HG02759 (cell line): ENCODE measurements at regions not wholly inside any gene's neighbourhood (a gene's known extent, or its start where the extent isn't known, plus 50 kb on each side); places are given as distances from the start of the nearest gene placed in this dataset.
"Not testable (repeated sequence)": the region's sequence is repeated elsewhere in the genome, so short reads cannot be mapped to it uniquely, and the experiment has no call there.

ENCODE experiments used
- ATAC-seq: cut with Tn5 transposase; IDR thresholded peaks from one replicate; pipeline ENCODE4 v1.9.1; 2021; ENCODE audit warnings: mild to moderate bottlenecking, moderate library complexity; ENCODE audit not compliant: unreplicated experiment

DNA sequence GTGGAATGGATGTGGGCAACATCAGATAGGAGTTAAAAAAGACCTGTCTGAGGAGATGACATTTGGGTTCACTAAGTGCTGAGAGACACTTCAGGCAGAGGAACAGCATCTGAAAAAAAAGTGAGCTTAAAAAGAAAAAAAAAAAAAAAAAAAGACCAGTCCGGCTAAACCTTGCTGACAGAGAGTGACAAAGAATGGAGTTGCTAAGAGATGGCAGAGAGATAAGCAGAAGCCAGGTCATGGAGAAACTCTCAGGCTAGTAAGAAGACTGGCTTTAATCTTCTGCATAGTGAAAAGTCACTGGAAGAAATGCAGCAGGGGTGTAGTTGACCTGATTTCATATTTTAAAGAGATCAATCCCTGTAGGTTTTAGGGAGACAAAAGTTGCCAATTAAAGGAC lies 711.1 kb upstream of the SEMA3D start:
- ATAC-seq, result no peak

DNA sequence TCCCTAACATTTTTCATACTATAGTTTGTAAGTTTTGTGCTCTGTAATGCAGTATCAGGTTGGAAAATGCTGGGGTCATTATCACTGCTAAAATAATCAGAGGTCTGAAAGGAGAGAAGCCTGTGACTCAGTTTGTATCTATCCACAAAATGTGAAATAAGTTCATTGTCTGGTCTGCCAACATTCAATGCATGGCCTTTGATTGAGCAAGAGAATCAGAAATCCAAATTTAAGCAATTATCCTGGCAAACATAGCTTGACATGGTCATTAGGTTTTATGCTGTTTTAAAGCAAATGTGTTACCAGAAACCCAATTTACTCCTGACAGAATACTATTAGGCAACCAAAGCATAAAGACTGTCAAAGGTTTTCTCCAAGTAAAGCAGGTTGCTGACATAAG lies 709.7 kb upstream of the SEMA3D start:
- no peak for ATAC-seq

DNA sequence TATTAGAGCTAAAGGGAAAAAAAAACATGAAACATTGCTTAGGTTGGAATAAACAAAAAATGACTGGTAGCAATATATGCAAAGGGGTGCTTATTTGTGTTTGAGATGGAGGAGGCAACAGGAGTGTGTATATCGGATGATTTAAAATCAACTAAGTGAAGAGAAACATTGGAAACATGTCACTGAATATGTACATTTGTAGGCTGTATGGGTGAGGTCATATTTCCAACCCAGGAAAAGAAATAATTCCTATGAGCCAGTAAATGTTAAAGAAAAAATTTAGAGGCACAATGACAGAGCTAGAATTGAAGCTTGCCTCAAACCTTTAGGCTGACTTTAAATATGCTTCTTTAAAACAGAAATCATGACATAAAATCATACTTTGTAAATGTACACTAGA lies 709.0 kb upstream of the SEMA3D start:
- ATAC-seq, result no peak

DNA sequence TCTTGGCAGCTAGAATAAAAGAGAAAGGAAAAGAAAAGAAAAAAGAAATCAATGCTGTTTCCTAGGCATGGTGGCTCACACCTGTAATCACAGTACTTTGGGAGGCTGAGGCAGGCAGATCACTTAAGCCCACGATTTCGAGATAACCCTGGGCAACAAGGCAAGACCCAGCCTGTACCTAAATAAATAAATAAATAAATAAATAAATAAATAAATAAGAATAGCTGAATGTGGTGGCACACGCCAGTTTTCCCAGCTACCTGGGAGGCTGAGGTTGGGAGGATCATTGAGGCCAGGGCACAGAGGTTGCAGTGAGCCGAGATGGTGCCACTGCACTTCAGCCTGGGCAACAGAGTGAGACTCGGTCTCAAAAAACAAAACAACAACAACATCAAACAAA lies 705.0 kb upstream of the SEMA3D start:
- ATAC-seq, result not testable (repeated sequence)

DNA sequence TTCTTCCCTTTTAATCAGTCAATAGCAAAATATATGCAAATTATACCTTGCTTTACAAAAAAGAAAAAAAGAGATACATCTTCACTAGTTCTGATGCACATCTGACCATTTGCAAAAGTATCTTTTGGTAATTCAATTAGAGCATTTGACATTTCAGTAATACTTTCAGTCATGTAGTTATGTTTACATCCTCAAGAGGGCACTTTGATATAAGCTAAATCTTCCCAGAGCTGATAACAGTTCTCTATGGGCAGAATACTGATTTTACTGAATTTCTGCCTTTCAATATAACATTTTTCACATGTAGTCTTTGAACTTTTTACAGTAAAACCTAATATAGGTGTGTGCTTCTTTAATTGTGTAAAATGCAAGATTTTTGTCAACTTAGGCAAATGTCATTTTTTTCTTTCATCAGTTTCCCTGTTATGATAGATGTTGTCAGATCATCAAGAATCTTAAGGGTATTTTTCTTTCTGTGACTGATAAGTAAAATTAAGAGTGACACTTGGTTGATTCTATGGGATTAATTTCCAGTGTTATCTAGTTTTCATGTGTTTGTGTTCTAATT lies 703.5 kb upstream of the SEMA3D start:
- ATAC-seq, result peak; percentile 71

DNA sequence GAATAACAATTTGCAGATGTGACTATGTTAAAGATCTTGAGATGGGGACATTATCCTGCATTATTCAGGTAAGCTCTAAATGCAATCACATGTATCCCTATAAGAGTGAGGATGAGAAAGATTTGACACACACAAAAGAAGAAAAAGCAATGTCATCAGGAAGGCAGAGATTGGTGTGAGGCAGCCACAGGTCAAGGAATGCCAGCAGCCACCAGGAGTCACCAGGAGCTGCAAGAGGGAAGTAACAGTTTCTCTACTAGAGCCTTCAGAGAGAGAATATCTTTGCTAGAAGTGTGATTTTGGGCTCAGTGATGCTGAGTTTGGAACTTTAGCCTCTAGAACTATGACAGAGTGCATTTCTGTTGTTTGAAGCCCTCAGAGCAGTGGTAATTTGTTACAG lies 700.3 kb upstream of the SEMA3D start:
- no peak for ATAC-seq

DNA sequence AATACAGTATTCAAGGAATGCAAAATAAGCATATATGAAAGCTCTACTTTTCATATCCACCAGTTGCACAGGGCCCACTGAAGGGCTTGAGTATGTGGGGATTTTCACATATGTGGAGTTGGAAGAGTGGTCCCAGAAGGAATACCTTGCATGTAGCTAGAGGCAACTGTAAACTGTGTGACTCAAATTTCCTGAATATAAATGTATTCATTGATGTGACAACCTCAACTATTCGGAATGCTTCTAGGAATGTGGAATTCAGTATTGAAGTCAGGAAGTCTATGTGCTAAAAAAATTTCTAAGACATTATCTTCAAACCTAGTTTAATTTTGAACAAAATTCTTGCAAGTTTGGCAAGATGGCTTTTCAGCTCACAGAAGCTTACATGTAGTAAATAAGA lies 695.5 kb upstream of the SEMA3D start:
- no peak for ATAC-seq

DNA sequence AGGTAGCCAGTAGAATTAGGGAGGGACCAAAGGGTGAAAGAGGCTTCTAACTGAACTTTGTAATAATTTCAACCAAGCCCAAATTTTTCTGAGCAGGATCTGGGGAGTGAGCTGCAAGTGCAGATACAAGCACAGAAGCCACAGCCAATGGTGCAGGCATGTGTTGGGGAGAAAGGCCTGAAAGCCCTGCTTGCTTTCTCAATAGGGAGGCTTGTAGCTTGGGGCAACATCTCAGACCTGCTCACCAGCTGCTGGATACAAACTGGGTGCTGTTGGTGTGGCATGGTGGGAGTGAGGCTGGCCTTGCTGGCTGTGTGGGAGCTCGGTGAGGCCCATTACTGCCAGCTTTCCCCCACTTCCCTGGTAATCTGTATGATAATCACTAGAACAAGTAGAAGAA lies 688.5 kb upstream of the SEMA3D start:
- no peak for ATAC-seq

DNA sequence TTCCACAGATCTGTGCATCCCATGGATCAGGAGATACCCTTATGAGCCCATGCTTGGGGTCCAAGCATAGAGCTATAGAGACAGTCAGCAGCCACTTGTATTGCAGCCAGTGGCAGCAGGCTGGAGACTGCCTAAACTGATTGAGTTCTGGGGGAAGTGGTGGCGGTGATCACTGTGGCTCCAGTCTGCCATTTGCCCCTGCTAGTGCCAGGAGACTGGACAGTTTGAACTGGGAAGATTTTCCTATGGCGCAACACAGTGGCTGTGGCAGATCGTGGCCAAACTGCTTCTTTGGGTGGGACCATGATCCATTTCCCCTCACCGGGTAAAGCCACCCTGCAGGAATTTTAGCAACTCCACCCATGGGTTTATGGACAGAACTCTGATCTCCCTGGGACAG lies 679.7 kb upstream of the SEMA3D start:
- no peak for ATAC-seq

DNA sequence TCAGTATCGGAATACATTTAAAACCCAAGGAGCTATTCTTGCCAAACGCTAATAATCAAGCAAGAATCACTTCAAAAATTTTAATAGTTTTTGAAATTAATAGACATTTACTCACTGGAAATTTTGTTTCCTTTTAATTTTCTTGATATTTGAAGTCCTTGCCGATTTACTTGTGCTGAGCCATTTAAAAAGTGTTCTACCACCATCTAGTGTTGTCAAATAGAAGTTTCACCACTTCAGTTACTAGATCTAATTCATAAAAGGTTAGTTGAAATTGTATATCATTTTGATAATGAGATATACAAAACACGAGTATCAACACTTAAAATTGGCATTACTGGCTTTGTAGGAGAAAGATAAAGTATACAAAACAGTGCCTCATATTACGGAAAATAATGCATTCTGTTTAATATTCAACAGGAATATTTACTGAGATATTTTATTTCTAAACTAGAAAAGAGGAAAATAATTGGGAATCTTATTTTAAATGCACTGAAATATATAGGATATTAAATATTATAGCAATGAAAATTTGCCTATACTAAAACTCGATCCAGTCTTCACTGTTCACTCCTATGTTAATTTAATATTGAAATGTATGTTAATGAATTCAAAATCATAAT lies 664.8 kb upstream of the SEMA3D start:
- ATAC-seq, result no peak

DNA sequence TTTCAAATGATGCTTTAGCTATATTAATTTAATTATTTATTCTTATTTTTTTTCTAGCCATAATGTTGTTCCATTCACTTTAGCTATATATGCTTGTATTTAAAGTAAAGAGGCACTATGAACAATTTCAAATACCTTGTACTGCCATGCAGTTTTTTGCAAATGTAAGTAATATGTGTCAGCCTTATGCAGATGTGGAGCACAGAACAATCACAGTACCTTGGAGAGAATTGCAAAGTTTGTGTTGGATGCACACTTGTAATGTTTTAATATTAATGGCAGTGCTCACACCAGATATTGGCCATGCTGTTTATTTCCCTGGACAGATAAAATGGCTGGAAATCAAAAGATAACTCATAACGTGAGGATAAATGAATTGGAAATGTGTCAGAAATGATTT lies 663.5 kb upstream of the SEMA3D start:
- no peak for ATAC-seq

DNA sequence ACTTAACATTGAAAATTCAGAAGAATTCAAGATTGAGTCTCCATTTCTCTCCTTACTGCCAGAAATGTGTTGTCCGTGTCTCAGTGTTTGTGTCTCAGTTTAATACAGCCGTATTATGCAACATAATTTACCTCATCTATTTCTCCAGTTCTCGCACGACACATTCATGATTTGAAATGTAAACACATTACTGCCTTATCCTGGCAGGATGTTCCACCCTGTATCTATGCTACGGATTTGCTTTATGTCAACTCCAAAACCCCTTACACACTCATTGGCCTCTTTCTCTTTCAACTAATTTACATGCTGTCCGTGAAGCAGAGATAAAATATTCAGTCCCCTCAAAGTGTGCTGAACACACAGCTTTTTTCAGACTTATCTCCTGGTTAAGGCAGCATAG lies 653.7 kb upstream of the SEMA3D start:
- ATAC-seq, result no peak

DNA sequence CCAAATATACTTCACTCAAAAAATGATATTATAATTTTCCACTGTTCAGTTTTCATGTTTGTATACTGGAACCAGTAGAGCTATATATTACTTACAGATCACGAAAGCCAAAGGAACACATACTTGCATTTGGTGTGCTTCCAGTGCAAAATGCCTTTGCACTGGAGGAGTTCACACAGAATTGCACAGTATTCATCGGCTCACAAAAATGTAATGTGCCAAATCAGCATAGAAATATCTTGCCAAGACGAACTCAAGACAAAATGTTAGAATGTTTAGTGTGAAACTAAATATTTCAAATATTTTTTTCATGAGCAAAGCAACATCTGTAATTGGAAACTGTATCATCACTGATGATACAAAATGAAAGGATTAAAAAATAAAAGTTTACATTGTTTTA lies 646.2 kb upstream of the SEMA3D start:
- no peak for ATAC-seq

DNA sequence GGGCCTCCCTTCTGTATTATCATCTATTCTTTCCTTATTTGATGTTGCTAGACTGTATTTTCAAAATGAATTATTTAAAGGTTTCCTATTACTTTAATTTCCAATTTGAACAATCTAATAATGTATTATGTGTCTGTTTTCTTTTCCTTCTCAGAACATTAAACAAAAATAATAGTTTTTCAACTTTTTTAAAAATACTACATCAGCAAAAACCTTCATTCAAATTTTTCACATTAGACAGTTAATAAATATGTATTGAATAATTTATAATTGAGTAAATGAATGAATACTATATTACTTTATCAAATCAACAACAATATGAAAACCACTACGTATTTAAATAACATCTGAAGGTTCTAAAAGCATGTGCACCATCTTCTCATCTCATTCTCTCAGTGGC lies 644.1 kb upstream of the SEMA3D start:
- no peak for ATAC-seq

DNA sequence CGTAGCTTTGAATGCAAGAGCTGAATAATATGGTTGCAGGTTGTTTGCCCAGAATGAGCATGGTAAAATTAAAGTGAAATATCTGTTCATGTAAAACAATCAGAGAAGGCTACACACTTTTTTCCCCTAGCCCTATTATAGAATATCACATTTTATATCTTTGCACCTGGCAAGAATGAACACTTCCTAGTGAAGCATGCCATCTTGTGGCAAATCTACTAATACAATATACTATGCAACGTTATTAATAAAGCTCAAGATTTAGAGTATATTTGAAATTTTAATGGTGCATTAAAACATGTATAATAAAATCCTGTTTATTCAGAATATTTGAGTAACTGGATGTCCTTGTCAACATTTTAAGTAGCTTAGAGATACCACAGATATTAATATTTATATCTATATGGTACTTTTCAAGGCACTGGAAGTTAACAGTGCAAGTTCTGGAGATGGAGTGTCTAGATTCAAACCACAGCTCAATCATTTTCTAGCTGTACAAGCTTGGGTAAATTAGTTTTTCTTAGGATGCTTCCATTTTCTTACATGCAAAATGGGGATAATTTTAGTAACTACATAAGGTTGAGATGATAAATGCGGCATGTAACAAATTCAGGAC lies 643.1 kb upstream of the SEMA3D start:
- no peak for ATAC-seq

DNA sequence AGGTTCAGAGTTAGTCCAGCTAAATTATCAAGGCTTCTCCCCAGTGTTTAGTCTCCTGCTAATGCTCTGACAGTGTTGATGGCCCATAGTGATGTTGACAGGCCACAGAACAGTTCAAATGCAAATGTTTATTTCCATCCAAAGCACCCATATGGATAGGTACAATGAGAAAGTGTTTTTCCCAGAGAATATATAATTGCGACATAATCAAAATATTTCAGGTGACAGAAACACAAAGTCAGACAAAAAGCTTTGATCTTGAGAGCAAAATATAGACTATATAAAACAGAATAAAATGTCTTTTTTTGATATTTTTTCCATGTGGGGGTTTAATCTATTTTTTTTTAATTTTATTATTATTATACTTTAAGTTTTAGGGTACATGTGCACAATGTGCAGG lies 642.3 kb upstream of the SEMA3D start:
- no peak for ATAC-seq

DNA sequence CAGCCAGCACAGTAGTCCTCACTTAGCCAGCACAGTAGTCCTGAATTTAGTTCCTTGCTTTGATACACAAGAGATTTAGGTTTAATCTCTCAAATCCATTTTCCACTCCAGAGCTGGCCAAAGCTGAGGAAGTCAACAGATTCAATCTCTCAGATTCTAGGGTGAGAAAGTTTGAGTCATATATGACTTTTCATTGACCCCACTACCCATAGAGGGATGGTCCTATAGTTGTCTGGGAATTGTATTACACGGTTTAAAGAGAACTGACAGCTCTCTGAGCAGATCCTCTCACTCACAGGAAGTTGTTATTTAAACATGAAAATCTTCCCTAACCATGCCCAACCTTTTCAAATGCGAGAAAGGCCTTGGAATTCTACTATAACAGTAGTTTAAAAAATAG lies 641.8 kb upstream of the SEMA3D start:
- ATAC-seq, result no peak

DNA sequence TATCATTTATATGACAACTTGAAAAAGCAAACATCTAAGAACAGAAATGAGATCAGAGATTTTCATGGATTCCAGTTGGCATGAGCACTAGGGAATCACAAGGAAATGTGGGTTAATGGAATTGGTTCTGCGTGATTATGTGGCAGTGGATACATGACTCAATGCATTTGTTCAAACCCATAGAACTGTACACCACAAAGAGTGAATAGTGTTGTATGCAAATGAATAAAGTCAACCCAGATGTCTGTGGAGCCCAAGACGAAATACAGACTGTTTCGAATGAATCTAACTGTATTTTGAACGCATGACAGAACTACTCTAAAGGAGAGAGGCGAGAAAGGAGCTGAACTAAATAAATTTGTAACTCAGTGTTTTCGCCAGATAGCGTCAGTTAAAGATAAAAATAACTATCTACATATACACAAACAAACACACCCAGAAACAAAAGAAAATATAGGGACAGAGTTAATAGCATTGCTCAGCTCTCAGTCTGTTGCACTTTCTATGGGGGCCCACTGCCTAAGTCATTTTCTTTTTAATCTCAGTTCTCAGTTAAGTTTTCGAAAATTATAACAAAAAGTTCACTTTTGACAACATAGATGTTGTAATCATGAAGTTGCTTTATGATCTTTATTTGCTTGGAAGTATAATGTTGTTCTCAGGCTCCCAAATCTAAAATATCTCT lies 636.7 kb upstream of the SEMA3D start:
- no peak for ATAC-seq

DNA sequence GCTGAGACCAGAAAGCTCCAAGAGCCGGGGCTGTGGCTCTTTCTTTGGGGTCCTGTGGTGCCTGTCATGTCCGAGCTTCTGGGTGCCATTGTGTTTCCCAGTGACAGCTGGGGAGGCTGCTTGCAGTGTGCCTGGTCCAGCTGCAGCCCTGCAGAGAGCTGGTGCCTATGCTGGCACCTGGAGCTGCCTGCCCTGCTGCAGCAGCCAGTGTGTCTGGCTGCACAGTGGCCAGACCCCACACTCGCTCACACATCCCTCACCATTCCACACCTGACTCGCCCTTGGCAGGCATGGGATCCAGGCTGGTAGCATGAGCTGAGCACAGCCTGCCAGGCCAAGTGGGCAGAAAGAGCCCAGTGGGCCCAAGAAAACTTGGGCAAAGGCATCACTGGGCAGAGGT lies 635.1 kb upstream of the SEMA3D start:
- ATAC-seq, result no peak

DNA sequence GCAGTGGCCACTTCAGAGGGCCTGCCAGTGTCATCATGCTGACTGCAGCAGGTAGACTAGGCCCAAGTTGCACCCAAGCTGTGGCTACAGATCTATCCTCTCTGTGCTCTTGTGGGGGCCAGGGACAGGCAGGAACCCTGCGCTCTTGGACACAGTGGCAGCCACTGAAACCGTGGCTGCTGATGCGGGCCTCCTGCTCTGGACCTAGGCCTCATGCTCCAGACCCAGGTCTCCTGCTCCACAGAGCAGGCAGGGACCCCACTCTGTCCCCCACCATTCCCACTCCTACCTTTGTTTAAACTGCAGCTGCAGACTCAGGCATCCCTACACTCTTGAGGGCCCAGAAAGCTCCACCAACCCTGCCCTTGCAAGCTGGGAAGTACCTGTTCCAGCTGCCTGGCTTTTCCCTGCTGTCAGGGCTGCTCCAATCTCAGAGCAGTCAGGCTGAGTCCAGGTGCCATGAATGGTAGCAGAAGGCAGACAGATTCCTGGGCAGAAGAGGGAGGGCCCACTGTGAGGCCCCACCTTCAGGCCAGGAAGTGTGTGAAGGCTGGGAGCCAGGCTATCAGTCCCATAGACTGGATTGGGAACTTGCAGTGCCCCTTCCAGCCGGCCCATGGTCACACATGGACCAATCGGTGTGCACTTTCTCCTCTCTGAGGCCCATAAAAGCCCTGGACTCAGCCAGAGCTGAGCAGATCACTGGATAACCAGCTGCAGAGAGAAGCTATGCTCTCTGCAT lies 634.0 kb upstream of the SEMA3D start:
- ATAC-seq, result no peak

DNA sequence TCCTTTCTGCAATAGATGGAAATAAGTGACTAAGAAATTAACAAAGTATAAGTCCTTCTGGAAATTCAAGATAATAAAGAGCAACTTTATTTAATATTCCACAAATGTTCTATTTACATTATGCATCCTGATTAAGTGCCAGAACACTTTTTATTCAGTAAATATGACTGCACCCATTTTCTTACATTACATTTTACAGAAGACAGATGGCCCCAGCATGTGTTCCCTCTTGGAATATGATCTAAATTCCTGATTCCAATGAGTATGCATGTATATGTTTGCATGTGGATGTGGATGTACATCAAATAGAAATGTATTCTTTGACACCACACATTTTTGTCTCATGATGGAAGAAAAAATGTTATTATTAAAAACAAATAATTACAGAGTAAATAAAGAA lies 628.7 kb upstream of the SEMA3D start:
- no peak for ATAC-seq

DNA sequence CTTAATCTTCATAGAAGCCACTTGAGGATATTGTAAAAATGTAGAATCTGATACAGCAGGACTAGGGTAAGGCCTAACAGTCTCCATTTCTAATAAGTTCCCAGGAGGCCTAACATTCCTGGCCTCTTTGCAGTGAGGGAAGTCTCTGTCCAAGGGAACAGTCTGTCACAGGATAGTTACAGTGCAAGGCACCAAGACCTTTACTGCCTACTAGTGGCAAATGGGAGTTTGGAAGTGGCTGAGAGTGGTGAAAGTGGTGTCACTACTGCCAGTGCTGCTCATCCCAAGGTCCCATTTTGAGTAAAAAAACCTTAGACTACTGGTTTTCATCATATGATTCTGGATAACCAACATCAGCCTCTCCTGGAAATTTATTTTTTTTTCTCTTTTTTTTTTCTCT lies 619.5 kb upstream of the SEMA3D start:
- no peak for ATAC-seq
